ENCODE measurements at regions not wholly inside any gene's neighbourhood (a gene's known extent, or its start where the extent isn't known, plus 50 kb on each side); places are given as distances from the start of the nearest gene placed in this dataset.
"Not testable (repeated sequence)": the region's sequence is repeated elsewhere in the genome, so short reads cannot be mapped to it uniquely, and the experiment has no call there.

- Histone ChIP-seq H3K27me3 (replicated peaks; ENCODE audit: insufficient read depth) (no peaks in the 10 kb centered on the region), H3K27ac (no peak overlapping the region), H3K9me3 (no peaks in the 10 kb centered on the region), H3K4me1 (ENCODE audit: control insufficient read depth in 1 of 2, low read depth in 2 of 2) (no peaks in the 10 kb centered on the region), H3K4me3 (no peak overlapping the region), H3K36me3 (no peaks in the 10 kb centered on the region)
- DNase-seq (ENCODE audit: low spot score) (no peak), ATAC-seq (ENCODE audit: insufficient number of reproducible peaks, low FRiP score, low read depth) (no peak)
- TF ChIP-seq CTCF (IDR thresholded peaks at IDR 0.05), result no peak
These were observed 109.9 kb downstream of the TANC2 start for GRCh38 chr17:63075969-63076368.

DNA sequence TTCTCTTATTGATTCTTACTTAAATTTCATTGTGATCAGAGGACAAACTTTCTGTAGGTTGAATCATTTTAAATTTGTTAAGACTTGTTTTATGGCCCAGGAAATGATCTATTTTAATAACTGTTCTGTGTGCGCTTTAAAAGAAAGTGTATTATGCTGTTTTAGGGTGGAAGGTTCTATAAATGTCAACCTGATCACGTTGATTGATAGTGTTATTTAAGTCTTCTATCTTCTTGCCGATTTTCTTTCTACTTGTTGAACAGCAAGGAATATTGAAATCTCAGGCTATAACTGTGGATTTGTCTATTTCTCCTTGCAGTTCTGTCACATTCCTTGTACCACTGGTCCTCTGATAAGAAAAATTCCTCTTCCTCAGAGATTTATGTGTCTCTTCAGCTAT is 112.7 kb downstream of the TANC2 start:
- ATAC-seq (ENCODE audit: insufficient number of reproducible peaks, low FRiP score, low read depth), result no peak
- TF ChIP-seq CTCF (IDR thresholded peaks at IDR 0.05), result no peak
- Histone ChIP-seq H3K27me3 (replicated peaks; ENCODE audit: insufficient read depth) (no peaks in the 10 kb centered on the region), H3K36me3 (no peaks in the 10 kb centered on the region), H3K4me3 (no peak overlapping the region), H3K9me3 (no peaks in the 10 kb centered on the region), H3K4me1 (ENCODE audit: control insufficient read depth in 1 of 2, low read depth in 2 of 2) (no peaks in the 10 kb centered on the region), H3K27ac (no peak overlapping the region)
- DNase-seq (ENCODE audit: low spot score), result no peak

- ATAC-seq (ENCODE audit: insufficient number of reproducible peaks, low FRiP score, low read depth) (no peak), DNase-seq (ENCODE audit: low spot score) (no peak)
- Histone ChIP-seq H3K36me3 (no peaks in the 10 kb centered on the region), H3K27ac (no peak overlapping the region), H3K4me3 (no peak overlapping the region), H3K4me1 (ENCODE audit: control insufficient read depth in 1 of 2, low read depth in 2 of 2) (no peaks in the 10 kb centered on the region), H3K9me3 (no peaks in the 10 kb centered on the region), H3K27me3 (replicated peaks; ENCODE audit: insufficient read depth) (no peaks in the 10 kb centered on the region)
- peak; percentile 26 for TF ChIP-seq CTCF (IDR thresholded peaks at IDR 0.05)
These were observed 116.3 kb downstream of the TANC2 start for GRCh38 chr17:63082273-63082861.

- Histone ChIP-seq H3K9me3 (no peaks in the 10 kb centered on the region), H3K4me1 (ENCODE audit: control insufficient read depth in 1 of 2, low read depth in 2 of 2) (no peaks in the 10 kb centered on the region), H3K27ac (no peak overlapping the region), H3K36me3 (no peaks in the 10 kb centered on the region), H3K27me3 (replicated peaks; ENCODE audit: insufficient read depth) (no peaks in the 10 kb centered on the region), H3K4me3 (no peak overlapping the region)
- TF ChIP-seq CTCF (IDR thresholded peaks at IDR 0.05), result no peak
- DNase-seq (ENCODE audit: low spot score) (no peak), ATAC-seq (ENCODE audit: insufficient number of reproducible peaks, low FRiP score, low read depth) (no peak)
These were observed 116.9 kb downstream of the TANC2 start for GRCh38 chr17:63082952-63083351.

- no peaks in the 10 kb centered on the region for H3K27me3 ChIP-seq (replicated peaks; ENCODE audit: insufficient read depth)
- no peak for ATAC-seq (ENCODE audit: insufficient number of reproducible peaks, low FRiP score, low read depth)
These were observed 120.6 kb downstream of the TANC2 start for GRCh38 chr17:63086483-63087185.

GRCh38 chr17:63090358-63091114 is 124.5 kb downstream of the TANC2 start:
- H3K4me1 ChIP-seq (ENCODE audit: control insufficient read depth in 1 of 2, low read depth in 2 of 2); H3K27me3 ChIP-seq (replicated peaks; ENCODE audit: insufficient read depth); H3K4me3 ChIP-seq; DNase-seq (ENCODE audit: low spot score); H3K27ac ChIP-seq; H3K36me3 ChIP-seq; H3K9me3 ChIP-seq; ATAC-seq (ENCODE audit: insufficient number of reproducible peaks, low FRiP score, low read depth): not testable (repeated sequence)

More at GRCh38 chr17:63086483-63087185, 120.6 kb downstream of the TANC2 start:
- Histone ChIP-seq H3K9me3 (no peaks in the 10 kb centered on the region), H3K36me3 (no peaks in the 10 kb centered on the region), H3K27ac (no peak overlapping the region), H3K4me3 (no peak overlapping the region), H3K4me1 (ENCODE audit: control insufficient read depth in 1 of 2, low read depth in 2 of 2) (no peaks in the 10 kb centered on the region)
- TF ChIP-seq CTCF (IDR thresholded peaks at IDR 0.05), result no peak
- no peak for DNase-seq (ENCODE audit: low spot score)

DNA sequence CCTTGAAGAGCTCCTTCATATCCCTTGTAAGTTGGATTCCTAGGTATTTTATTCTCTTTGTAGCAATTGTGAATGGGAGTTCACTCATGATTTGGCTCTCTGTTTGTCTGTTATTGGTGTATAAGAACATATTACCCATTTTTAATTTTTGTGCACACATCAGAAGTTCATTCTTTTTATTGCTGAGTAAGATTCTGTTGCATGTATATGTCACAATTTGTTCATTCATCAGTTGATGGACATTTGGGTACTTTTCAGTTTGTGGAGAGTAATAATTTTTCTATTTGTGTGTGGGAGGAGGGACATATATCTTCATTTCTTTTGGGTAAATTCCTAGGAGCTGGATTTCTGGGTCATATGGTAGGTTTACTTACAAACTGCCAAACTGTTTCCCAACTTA is 125.9 kb downstream of the TANC2 start:
- H3K27me3 ChIP-seq (replicated peaks; ENCODE audit: insufficient read depth); H3K36me3 ChIP-seq; H3K4me3 ChIP-seq; H3K27ac ChIP-seq; DNase-seq (ENCODE audit: low spot score); H3K4me1 ChIP-seq (ENCODE audit: control insufficient read depth in 1 of 2, low read depth in 2 of 2); ATAC-seq (ENCODE audit: insufficient number of reproducible peaks, low FRiP score, low read depth); H3K9me3 ChIP-seq: not testable (repeated sequence)
